ENCODE measurements at regions not wholly inside any gene's neighbourhood (a gene's known extent, or its start where the extent isn't known, plus 50 kb on each side); places are given as distances from the start of the nearest gene placed in this dataset.

DNA sequence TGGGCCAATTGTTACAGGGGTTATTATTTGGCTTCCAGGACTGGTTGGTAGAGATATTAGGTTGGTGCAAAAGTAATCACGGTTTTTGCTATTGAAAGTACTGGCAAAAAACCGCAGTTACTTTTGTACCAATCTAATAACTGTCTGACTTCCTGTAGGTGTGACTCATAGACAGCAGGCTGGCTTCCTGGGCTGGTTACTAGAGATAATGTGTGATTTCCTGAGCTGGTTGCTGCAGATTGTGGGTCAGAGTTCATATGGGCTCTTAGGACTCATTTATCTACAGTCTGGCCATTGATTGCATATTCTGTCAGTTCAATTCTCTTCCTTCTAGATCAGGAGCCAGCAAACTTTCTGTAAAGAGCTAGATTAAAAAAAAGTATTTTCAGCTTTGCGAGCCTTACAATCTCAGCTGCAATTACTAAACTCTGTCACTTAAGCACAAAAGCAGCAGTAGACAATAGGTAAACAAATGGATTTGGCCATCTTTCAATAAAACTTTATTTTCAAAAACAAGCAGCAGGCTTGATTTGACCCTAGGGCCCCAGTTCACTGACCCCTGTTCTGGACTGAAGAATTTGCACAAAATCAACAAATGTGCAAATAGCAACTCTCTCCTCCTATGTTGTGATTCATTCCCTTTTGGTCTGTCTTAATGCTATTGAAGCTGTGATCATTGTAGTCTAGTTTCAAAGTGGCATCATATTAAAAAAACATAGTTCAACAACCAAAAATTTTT lies 50.8 kb upstream of the BOD1L1 start:
- H3K4me1 ChIP-seq, result peaks cover 0 to 11% (median 2%) of the 10 kb centered on the region in 4 donors
- H3K4me3 ChIP-seq, result no peak overlapping the region
- no peak for TF ChIP-seq POLR2A (IDR thresholded peaks at IDR 0.05)
- TF ChIP-seq, protein P1, sequence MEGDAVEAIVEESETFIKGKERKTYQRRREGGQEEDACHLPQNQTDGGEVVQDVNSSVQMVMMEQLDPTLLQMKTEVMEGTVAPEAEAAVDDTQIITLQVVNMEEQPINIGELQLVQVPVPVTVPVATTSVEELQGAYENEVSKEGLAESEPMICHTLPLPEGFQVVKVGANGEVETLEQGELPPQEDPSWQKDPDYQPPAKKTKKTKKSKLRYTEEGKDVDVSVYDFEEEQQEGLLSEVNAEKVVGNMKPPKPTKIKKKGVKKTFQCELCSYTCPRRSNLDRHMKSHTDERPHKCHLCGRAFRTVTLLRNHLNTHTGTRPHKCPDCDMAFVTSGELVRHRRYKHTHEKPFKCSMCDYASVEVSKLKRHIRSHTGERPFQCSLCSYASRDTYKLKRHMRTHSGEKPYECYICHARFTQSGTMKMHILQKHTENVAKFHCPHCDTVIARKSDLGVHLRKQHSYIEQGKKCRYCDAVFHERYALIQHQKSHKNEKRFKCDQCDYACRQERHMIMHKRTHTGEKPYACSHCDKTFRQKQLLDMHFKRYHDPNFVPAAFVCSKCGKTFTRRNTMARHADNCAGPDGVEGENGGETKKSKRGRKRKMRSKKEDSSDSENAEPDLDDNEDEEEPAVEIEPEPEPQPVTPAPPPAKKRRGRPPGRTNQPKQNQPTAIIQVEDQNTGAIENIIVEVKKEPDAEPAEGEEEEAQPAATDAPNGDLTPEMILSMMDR (IDR thresholded peaks at IDR 0.05), result no peak
- H3K36me3 ChIP-seq, result no peaks in the 10 kb centered on the region
- peak overlapping the region in 2 of 3 donors; percentile 33 to 39 for H3K27ac ChIP-seq
- DNase-seq (peak in 2 of 3 donors; percentile 28 to 61), ATAC-seq (peak; percentile 96 to 98 (median 97))
- H3K27me3 ChIP-seq, result no peaks in the 10 kb centered on the region
- WGBS (ENCODE audit: insufficient coverage, low coverage, low lambda C conversion rate, missing lambda C conversion rate), result 47% methylated on average over 3 of the region's 3 CpGs
- intact Hi-C loops (cut with DNase I), result no loop called here
- H3K9me3 ChIP-seq, result no peaks in the 10 kb centered on the region

DNA sequence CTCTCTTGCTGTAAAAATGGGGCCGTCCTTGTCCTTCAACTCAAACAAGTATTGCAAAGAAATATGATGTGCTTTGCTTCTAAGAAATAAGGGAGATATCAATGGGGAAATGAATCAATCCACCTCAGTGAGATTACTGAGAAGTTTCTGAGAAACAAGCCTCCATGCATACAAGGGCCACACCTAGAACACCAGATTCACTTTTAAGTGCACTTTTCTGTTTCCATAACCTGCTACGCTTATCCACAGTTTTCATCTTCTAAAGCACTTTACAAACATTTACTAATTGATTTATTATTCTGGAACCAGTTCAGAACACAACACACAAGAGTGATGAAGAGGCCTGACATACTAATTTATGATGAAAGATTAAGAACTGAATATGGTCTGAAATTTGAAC lies 54.0 kb upstream of the BOD1L1 start:
- intact Hi-C loops (cut with DNase I), result no loop called here
- no peaks in the 10 kb centered on the region for H3K27me3 ChIP-seq
- no peak overlapping the region for H3K4me3 ChIP-seq
- no peak for DNase-seq
- TF ChIP-seq, protein P1 (IDR thresholded peaks at IDR 0.05), result no peak
- no peak for TF ChIP-seq POLR2A (IDR thresholded peaks at IDR 0.05)
- WGBS (ENCODE audit: insufficient coverage, low coverage, low lambda C conversion rate, missing lambda C conversion rate), result 80% methylated on average over 2 of the region's 2 CpGs
- no peaks in the 10 kb centered on the region for H3K36me3 ChIP-seq
- H3K27ac ChIP-seq, result no peak overlapping the region
- no peaks in the 10 kb centered on the region for H3K9me3 ChIP-seq
- no peak for ATAC-seq
- peaks cover 0 to 11% (median 2%) of the 10 kb centered on the region in 4 donors for H3K4me1 ChIP-seq

DNA sequence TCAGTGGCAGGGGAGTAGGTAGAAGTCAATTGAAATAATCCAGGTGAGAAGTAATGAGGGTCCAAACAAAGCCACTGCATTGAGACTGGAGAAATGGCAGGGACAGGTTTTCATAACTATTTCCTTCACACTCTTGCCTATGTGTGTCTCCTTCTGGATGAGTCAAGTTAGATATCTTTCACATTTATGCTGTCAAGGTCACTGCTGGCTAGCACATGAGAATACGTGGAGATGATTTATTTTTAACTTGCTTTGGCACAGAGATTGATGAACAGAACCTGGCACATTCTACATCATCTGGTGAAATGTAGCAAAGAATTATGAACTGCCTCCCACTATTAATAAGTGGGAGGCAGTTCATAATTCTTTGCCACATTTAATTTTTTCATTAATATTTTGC lies 66.7 kb upstream of the BOD1L1 start:
- 11% methylated on average over 1 of the region's 1 CpG for WGBS (ENCODE audit: insufficient coverage, low coverage, low lambda C conversion rate, missing lambda C conversion rate)
- Histone ChIP-seq H3K4me1 (peaks cover 0 to 20% (median 8%) of the 10 kb centered on the region in 4 donors), H3K36me3 (no peaks in the 10 kb centered on the region), H3K9me3 (no peaks in the 10 kb centered on the region), H3K27ac (no peak overlapping the region), H3K27me3 (no peaks in the 10 kb centered on the region), H3K4me3 (no peak overlapping the region)
- TF ChIP-seq POLR2A (IDR thresholded peaks at IDR 0.05), result no peak
- TF ChIP-seq, protein P1 (IDR thresholded peaks at IDR 0.05), result no peak
- ATAC-seq (peak; percentile 59 to 88 (median 71)), DNase-seq (no peak)
- intact Hi-C loops (cut with DNase I), result no loop called here

DNA sequence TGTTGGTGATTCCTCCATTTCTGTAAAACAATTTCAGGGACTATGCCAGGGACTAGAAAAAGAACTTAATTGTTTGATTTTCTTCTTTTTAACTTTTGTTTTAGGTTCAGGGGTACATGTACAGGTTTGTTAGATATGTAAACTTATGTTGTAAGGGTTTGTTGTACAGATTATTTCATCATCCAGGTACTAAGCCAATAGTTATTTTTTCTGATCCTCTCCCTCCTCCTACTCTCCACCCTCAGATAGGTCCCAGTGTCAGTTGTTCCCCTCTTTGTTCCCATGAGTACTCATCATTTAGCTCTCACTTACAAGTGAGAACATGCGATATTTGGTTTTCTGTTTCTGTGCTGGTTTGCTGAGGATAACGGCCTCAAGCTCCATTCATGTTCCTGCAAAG lies 70.8 kb upstream of the BOD1L1 start:
- Histone ChIP-seq H3K4me1 (peaks cover 0 to 54% (median 23%) of the 10 kb centered on the region in 4 donors), H3K36me3 (no peaks in the 10 kb centered on the region), H3K27ac (peak overlapping the region in 1 of 3 donors; percentile 18), H3K9me3 (no peaks in the 10 kb centered on the region), H3K27me3 (no peaks in the 10 kb centered on the region), H3K4me3 (no peak overlapping the region)
- 22% methylated on average over 2 of the region's 2 CpGs for WGBS (ENCODE audit: insufficient coverage, low coverage, low lambda C conversion rate, missing lambda C conversion rate)
- TF ChIP-seq, protein P1 (IDR thresholded peaks at IDR 0.05), result no peak
- TF ChIP-seq POLR2A (IDR thresholded peaks at IDR 0.05), result no peak
- DNase-seq (no peak), ATAC-seq (peak; percentile 16 to 74 (median 43))
- intact Hi-C loops (cut with DNase I), result no loop called here
